ENCODE measurements at regions not wholly inside any gene's neighbourhood (a gene's known extent, or its start where the extent isn't known, plus 50 kb on each side); places are given as distances from the start of the nearest gene placed in this dataset.

- no peak for DNase-seq (ENCODE audit: low spot score in 2 of 2)
- WGBS, result 93% methylated on average over 4 of the region's 4 CpGs
- Histone ChIP-seq H3K4me1 (peaks cover 27% of the 10 kb centered on the region), H3K27me3 (no peaks in the 10 kb centered on the region), H3K27ac (no peak overlapping the region), H3K9me3 (no peaks in the 10 kb centered on the region), H3K4me3 (no peak overlapping the region), H3K36me3 (no peaks in the 10 kb centered on the region)
- TF ChIP-seq POLR2AphosphoS5 (IDR thresholded peaks at IDR 0.05) (no peak), POLR2A (IDR thresholded peaks at IDR 0.05) (no peak), CTCF (IDR thresholded peaks at IDR 0.05) (no peak), EP300 (IDR thresholded peaks at IDR 0.05) (no peak)
Measured at GRCh38 chr2:161103451-161103831, 56.8 kb upstream of the TANK start.

GRCh38 chr2:161104054-161104553 is 56.1 kb upstream of the TANK start:
- H3K36me3 ChIP-seq, result no peaks in the 10 kb centered on the region
- H3K27me3 ChIP-seq, result no peaks in the 10 kb centered on the region
- 49% methylated on average over 5 of the region's 5 CpGs for WGBS
- TF ChIP-seq POLR2AphosphoS5 (IDR thresholded peaks at IDR 0.05), result no peak
- no peak for TF ChIP-seq CTCF (IDR thresholded peaks at IDR 0.05)
- TF ChIP-seq EP300 (IDR thresholded peaks at IDR 0.05), result no peak
- TF ChIP-seq POLR2A (IDR thresholded peaks at IDR 0.05), result no peak
- H3K9me3 ChIP-seq, result no peaks in the 10 kb centered on the region
- DNase-seq (ENCODE audit: low spot score in 2 of 2), result no peak
- no peak overlapping the region for H3K27ac ChIP-seq
- peaks cover 27% of the 10 kb centered on the region for H3K4me1 ChIP-seq
- H3K4me3 ChIP-seq, result no peak overlapping the region

GRCh38 chr2:161107265-161107664 is 53.0 kb upstream of the TANK start:
- H3K27me3 ChIP-seq, result no peaks in the 10 kb centered on the region
- H3K4me3 ChIP-seq, result no peak overlapping the region
- TF ChIP-seq POLR2A (IDR thresholded peaks at IDR 0.05), result no peak
- TF ChIP-seq POLR2AphosphoS5 (IDR thresholded peaks at IDR 0.05), result no peak
- no peak for TF ChIP-seq EP300 (IDR thresholded peaks at IDR 0.05)
- no peak for TF ChIP-seq CTCF (IDR thresholded peaks at IDR 0.05)
- DNase-seq (ENCODE audit: low spot score in 2 of 2), result no peak
- H3K9me3 ChIP-seq, result no peaks in the 10 kb centered on the region
- 88% methylated on average over 1 of the region's 1 CpG for WGBS
- no peak overlapping the region for H3K27ac ChIP-seq
- H3K4me1 ChIP-seq, result peaks cover 19% of the 10 kb centered on the region
- H3K36me3 ChIP-seq, result no peaks in the 10 kb centered on the region
